GM23338 (cell line): ENCODE measurements at regions not wholly inside any gene's neighbourhood (a gene's known extent, or its start where the extent isn't known, plus 50 kb on each side); places are given as distances from the start of the nearest gene placed in this dataset.

Experiments
- ATAC-seq: fragments of 200-7000 bp; cut with Tn5 transposase; 3 replicates; pipeline ENCODE4 v1.9.1; 2020
- DNase-seq: peaks from one replicate; pipeline ENCODE4 v3.0.0-alpha.2; 2015; ENCODE audit warnings: low spot score
- H2AFZ ChIP-seq: fragments of 200-600 bp; sonication (generic); 2 replicates; pipeline ENCODE4 v1.8.0; 2016; ENCODE audit warnings: antibody characterized with exemption, mild to moderate bottlenecking, moderate library complexity
- H3F3A ChIP-seq: fragments of 200-600 bp; sonication (generic); replicated peaks from 2 replicates; pipeline ENCODE4 v1.8.0; 2017; ENCODE audit warnings: antibody characterized with exemption, mixed run types, low read depth
- H3K27ac ChIP-seq: fragments of 200-600 bp; sonication (generic); 2 replicates; pipeline ENCODE4 v1.6.1; 2016; ENCODE audit warnings: low read depth
- H3K27me3 ChIP-seq: fragments of 200-600 bp; sonication (generic); 2 replicates; pipeline ENCODE4 v1.8.0; 2016; ENCODE audit warnings: mild to moderate bottlenecking, mixed run types, moderate library complexity; ENCODE audit not compliant: insufficient read depth
- H3K36me3 ChIP-seq: fragments of 200-600 bp; sonication (generic); 2 replicates; pipeline ENCODE4 v1.8.0; 2016; ENCODE audit warnings: mild to moderate bottlenecking; ENCODE audit not compliant: insufficient read depth
- H3K4me1 ChIP-seq: fragments of 200-600 bp; sonication (generic); 2 replicates; pipeline ENCODE4 v1.8.0; 2016; ENCODE audit warnings: mild to moderate bottlenecking, moderate library complexity; ENCODE audit not compliant: insufficient read depth
- H3K4me2 ChIP-seq: fragments of 200-600 bp; sonication (generic); 2 replicates; pipeline ENCODE4 v1.7.1; 2017; ENCODE audit warnings: mixed run types
- H3K4me3 ChIP-seq: fragments of 200-600 bp; sonication (generic); 2 replicates; pipeline ENCODE4 v1.6.1; 2016; ENCODE audit warnings: mixed run types
- H3K79me2 ChIP-seq: fragments of 200-600 bp; sonication (generic); replicated peaks from 2 replicates; pipeline ENCODE4 v1.8.0; 2017; ENCODE audit warnings: mild to moderate bottlenecking; ENCODE audit not compliant: insufficient read depth
- H3K9me2 ChIP-seq: fragments of 200-600 bp; sonication (generic); 2 replicates; pipeline ENCODE4 v1.8.0; 2017; ENCODE audit not compliant: insufficient read depth
- H4K20me1 ChIP-seq: fragments of 200-600 bp; sonication (generic); replicated peaks from 2 replicates; pipeline ENCODE4 v1.8.0; 2017; ENCODE audit warnings: mild to moderate bottlenecking; ENCODE audit not compliant: insufficient read depth
- H3K27ac Mint-ChIP-seq: 2 replicates; pipeline ENCODE4 v1.8.0; 2020; ENCODE audit warnings: inconsistent platforms, mild to moderate bottlenecking, moderate library complexity, mixed read lengths
- H3K27me3 Mint-ChIP-seq: 3 replicates; pipeline ENCODE4 v1.8.0; 2022; ENCODE audit warnings: low read depth, mild to moderate bottlenecking, moderate library complexity, mixed read lengths, inconsistent platforms; ENCODE audit not compliant: insufficient read depth, poor library complexity
- H3K36me3 Mint-ChIP-seq: 3 replicates; pipeline ENCODE4 v1.8.0; 2021; ENCODE audit warnings: low read depth, mild to moderate bottlenecking, inconsistent platforms, moderate library complexity, mixed read lengths
- H3K4me1 Mint-ChIP-seq: 3 replicates; pipeline ENCODE4 v1.8.0; 2020; ENCODE audit warnings: mild to moderate bottlenecking, inconsistent platforms, mixed read lengths
- H3K4me3 Mint-ChIP-seq: 3 replicates; pipeline ENCODE4 v1.8.0; 2021; ENCODE audit warnings: moderate library complexity, mild to moderate bottlenecking, inconsistent platforms, mixed read lengths
- H3K9me3 Mint-ChIP-seq: 3 replicates; pipeline ENCODE4 v1.8.0; 2020; ENCODE audit warnings: moderate library complexity, mild to moderate bottlenecking, inconsistent platforms, mixed read lengths
- CREB1 ChIP-seq: fragments of 250-450 bp; sonication (Bioruptor Pico); IDR thresholded peaks from 2 replicates; pipeline ENCODE4 v1.5.0; 2020; ENCODE audit warnings: low read depth, mild to moderate bottlenecking, moderate library complexity
- EZH2 ChIP-seq: fragments of 200-600 bp; sonication (generic); IDR thresholded peaks from one replicate; pipeline ENCODE4 v1.8.0; 2017; ENCODE audit warnings: antibody characterized with exemption, mild to moderate bottlenecking, low read depth; ENCODE audit not compliant: unreplicated experiment
- EZH2phosphoT487 ChIP-seq: fragments of 200-600 bp; sonication (generic); IDR thresholded peaks from one replicate; pipeline ENCODE4 v1.8.1; 2018; ENCODE audit warnings: antibody characterized with exemption; ENCODE audit not compliant: unreplicated experiment
- JUNB ChIP-seq: IDR thresholded peaks from one replicate; pipeline ENCODE4 v1.6.1; 2016; ENCODE audit warnings: antibody characterized with exemption; ENCODE audit not compliant: unreplicated experiment
- NANOG ChIP-seq: IDR thresholded peaks from 2 replicates; pipeline ENCODE4 v1.6.1; 2016; ENCODE audit warnings: antibody characterized with exemption, borderline replicate concordance
- POLR2AphosphoS5 ChIP-seq: IDR thresholded peaks from 2 replicates; pipeline ENCODE4 v1.6.1; 2016; ENCODE audit warnings: antibody characterized with exemption, low read depth
- STAT1 ChIP-seq: IDR thresholded peaks from one replicate; pipeline ENCODE4 v1.6.1; 2016; ENCODE audit warnings: antibody characterized with exemption; ENCODE audit not compliant: unreplicated experiment
- ZNF114 ChIP-seq: fragments of 250-450 bp; sonication (Bioruptor Pico); IDR thresholded peaks from 2 replicates; pipeline ENCODE4 v1.5.0; 2020; ENCODE audit warnings: mild to moderate bottlenecking, moderate library complexity
- ZNF331 ChIP-seq: fragments of 250-450 bp; sonication (Bioruptor Pico); IDR thresholded peaks from 2 replicates; pipeline ENCODE4 v1.5.0; 2020; ENCODE audit warnings: low read depth, mild to moderate bottlenecking, moderate library complexity
- TF ChIP-seq, protein P1 (sequence below), 2 experiments: fragments of 200-600 bp in 1 of 2; sonication (generic) in 1 of 2; conservative IDR thresholded peaks; 2 replicates each; pipeline versions ENCODE4 v1.5.1 to v1.6.1; 2016 to 2017; ENCODE audit warnings: antibody characterized with exemption in 2 of 2, low read depth in 2 of 2, mild to moderate bottlenecking in 2 of 2, moderate library complexity in 1 of 2
- TF ChIP-seq, protein P2 (sequence below): IDR thresholded peaks from 2 replicates; pipeline ENCODE4 v1.6.1; 2016; ENCODE audit warnings: antibody characterized with exemption
- TF ChIP-seq, protein P3 (sequence below): IDR thresholded peaks from one replicate; pipeline ENCODE4 v1.6.1; 2018; ENCODE audit warnings: antibody characterized with exemption; ENCODE audit not compliant: unreplicated experiment

DNA sequence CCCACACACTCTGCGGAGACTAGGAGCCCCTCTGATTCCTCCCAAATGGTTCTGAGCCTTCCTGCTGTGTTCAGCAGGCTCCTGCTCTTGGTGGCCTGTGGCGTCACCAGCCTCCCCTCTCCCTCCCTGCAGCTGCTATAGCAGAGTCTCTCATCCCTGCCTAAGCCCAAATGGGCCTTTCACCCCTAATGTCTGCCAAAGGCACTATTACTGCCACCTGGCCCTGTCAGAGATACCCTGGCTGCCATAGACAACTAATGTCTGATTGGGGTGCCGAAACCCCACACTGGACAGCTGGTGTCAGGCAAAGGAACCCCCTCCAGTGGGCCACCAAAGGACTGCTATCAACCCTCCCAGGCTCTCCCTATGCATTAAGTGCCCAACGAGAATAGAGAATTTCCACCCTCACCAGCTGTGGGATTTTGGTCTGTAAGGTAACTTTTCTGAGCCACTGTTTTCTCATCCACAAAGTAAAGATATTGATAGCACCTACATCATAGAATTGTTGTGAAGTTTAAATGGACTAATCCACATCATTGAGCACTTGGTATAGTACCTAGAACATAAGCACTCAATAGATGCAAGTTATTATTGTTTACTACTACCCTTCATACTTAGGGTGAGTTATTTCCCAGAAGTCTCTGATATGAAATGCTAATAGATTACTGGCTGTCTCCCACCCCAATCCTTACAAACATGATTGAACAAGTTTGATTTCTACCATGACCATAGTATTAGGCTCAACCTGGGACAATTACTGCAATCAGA lies 421.3 kb downstream of the MID1IP1 start:
- Histone ChIP-seq H3K27me3 (no peaks in the 10 kb centered on the region), H4K20me1 (no peaks in the 10 kb centered on the region), H3K4me3 (no peak overlapping the region), H3K9me2 (no peaks in the 10 kb centered on the region), H3K36me3 (no peaks in the 10 kb centered on the region), H2AFZ (no peak overlapping the region), H3F3A (no peaks in the 10 kb centered on the region), H3K27ac (no peak overlapping the region), H3K4me2 (no peak overlapping the region), H3K79me2 (no peaks in the 10 kb centered on the region), H3K4me1 (no peaks in the 10 kb centered on the region)
- no peak for DNase-seq
- no peak overlapping the region for H3K27ac Mint-ChIP-seq
- H3K4me3 Mint-ChIP-seq = no peak overlapping the region
- peaks cover 2% of the 10 kb centered on the region for H3K27me3 Mint-ChIP-seq
- H3K36me3 Mint-ChIP-seq = no peaks in the 10 kb centered on the region
- ATAC-seq = no peak
- H3K9me3 Mint-ChIP-seq = no peaks in the 10 kb centered on the region
- H3K4me1 Mint-ChIP-seq = peaks cover 12% of the 10 kb centered on the region; the same call in 2 of the 3 replicates
- TF ChIP-seq, protein P1, sequence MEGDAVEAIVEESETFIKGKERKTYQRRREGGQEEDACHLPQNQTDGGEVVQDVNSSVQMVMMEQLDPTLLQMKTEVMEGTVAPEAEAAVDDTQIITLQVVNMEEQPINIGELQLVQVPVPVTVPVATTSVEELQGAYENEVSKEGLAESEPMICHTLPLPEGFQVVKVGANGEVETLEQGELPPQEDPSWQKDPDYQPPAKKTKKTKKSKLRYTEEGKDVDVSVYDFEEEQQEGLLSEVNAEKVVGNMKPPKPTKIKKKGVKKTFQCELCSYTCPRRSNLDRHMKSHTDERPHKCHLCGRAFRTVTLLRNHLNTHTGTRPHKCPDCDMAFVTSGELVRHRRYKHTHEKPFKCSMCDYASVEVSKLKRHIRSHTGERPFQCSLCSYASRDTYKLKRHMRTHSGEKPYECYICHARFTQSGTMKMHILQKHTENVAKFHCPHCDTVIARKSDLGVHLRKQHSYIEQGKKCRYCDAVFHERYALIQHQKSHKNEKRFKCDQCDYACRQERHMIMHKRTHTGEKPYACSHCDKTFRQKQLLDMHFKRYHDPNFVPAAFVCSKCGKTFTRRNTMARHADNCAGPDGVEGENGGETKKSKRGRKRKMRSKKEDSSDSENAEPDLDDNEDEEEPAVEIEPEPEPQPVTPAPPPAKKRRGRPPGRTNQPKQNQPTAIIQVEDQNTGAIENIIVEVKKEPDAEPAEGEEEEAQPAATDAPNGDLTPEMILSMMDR (conservative IDR thresholded peaks at IDR 0.05; ENCODE audit: low read depth in 2 of 2) = no peak
- TF ChIP-seq POLR2AphosphoS5 (no peak), EZH2 (no peak), JUNB (no peak), EZH2phosphoT487 (no peak), NANOG (no peak)

DNA sequence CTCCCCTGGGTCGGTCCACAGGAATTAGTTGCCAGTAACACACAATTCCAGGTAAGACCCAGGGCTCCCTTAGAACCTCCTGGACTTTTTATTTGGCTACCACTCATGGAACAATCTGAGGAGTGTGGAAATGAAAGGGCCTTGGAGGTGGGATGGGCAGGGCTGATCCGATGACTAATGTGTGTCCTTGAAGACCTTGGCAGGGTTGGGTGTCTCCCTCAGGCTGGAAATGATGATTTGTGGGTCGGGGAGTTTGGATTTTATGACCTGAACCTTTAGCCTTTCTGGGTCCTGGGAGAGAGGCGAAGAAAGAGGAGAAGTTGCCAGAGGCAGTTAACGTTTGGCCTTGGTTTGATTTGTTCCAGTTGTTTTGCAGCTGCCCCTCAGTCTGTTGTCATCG lies 425.0 kb downstream of the MID1IP1 start:
- no peaks in the 10 kb centered on the region for H3K36me3 ChIP-seq
- Mint-ChIP-seq H3K36me3 (no peaks in the 10 kb centered on the region), H3K4me1 (peaks cover 9% of the 10 kb centered on the region; the same call in 2 of the 3 replicates), H3K27ac (no peak overlapping the region), H3K27me3 (peaks cover 2% of the 10 kb centered on the region), H3K4me3 (no peak overlapping the region), H3K9me3 (no peaks in the 10 kb centered on the region)
- no peaks in the 10 kb centered on the region for H4K20me1 ChIP-seq
- no peaks in the 10 kb centered on the region for H3F3A ChIP-seq
- H3K4me1 ChIP-seq = no peaks in the 10 kb centered on the region
- no peak overlapping the region for H3K4me2 ChIP-seq
- ATAC-seq (no peak), DNase-seq (no peak)
- no peak overlapping the region for H2AFZ ChIP-seq
- no peaks in the 10 kb centered on the region for H3K27me3 ChIP-seq
- H3K9me2 ChIP-seq = no peaks in the 10 kb centered on the region
- no peak overlapping the region for H3K27ac ChIP-seq
- H3K4me3 ChIP-seq = no peak overlapping the region
- H3K79me2 ChIP-seq = no peaks in the 10 kb centered on the region
- TF ChIP-seq ZNF331 (CRISPR knock-in tag) = no peak
- TF ChIP-seq, protein P1 (conservative IDR thresholded peaks at IDR 0.05; ENCODE audit: low read depth in 2 of 2) = no peak
- no peak for TF ChIP-seq CREB1 (CRISPR knock-in tag)
- no peak for TF ChIP-seq NANOG
- no peak for TF ChIP-seq JUNB
- no peak for TF ChIP-seq ZNF114
- TF ChIP-seq, protein P2, sequence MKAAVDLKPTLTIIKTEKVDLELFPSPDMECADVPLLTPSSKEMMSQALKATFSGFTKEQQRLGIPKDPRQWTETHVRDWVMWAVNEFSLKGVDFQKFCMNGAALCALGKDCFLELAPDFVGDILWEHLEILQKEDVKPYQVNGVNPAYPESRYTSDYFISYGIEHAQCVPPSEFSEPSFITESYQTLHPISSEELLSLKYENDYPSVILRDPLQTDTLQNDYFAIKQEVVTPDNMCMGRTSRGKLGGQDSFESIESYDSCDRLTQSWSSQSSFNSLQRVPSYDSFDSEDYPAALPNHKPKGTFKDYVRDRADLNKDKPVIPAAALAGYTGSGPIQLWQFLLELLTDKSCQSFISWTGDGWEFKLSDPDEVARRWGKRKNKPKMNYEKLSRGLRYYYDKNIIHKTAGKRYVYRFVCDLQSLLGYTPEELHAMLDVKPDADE = no peak
- no peak for TF ChIP-seq EZH2
- no peak for TF ChIP-seq STAT1
- TF ChIP-seq, protein P3, sequence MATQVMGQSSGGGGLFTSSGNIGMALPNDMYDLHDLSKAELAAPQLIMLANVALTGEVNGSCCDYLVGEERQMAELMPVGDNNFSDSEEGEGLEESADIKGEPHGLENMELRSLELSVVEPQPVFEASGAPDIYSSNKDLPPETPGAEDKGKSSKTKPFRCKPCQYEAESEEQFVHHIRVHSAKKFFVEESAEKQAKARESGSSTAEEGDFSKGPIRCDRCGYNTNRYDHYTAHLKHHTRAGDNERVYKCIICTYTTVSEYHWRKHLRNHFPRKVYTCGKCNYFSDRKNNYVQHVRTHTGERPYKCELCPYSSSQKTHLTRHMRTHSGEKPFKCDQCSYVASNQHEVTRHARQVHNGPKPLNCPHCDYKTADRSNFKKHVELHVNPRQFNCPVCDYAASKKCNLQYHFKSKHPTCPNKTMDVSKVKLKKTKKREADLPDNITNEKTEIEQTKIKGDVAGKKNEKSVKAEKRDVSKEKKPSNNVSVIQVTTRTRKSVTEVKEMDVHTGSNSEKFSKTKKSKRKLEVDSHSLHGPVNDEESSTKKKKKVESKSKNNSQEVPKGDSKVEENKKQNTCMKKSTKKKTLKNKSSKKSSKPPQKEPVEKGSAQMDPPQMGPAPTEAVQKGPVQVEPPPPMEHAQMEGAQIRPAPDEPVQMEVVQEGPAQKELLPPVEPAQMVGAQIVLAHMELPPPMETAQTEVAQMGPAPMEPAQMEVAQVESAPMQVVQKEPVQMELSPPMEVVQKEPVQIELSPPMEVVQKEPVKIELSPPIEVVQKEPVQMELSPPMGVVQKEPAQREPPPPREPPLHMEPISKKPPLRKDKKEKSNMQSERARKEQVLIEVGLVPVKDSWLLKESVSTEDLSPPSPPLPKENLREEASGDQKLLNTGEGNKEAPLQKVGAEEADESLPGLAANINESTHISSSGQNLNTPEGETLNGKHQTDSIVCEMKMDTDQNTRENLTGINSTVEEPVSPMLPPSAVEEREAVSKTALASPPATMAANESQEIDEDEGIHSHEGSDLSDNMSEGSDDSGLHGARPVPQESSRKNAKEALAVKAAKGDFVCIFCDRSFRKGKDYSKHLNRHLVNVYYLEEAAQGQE = no peak
